ENCODE measurements at regions not wholly inside any gene's neighbourhood (a gene's known extent, or its start where the extent isn't known, plus 50 kb on each side); places are given as distances from the start of the nearest gene placed in this dataset.

DNA sequence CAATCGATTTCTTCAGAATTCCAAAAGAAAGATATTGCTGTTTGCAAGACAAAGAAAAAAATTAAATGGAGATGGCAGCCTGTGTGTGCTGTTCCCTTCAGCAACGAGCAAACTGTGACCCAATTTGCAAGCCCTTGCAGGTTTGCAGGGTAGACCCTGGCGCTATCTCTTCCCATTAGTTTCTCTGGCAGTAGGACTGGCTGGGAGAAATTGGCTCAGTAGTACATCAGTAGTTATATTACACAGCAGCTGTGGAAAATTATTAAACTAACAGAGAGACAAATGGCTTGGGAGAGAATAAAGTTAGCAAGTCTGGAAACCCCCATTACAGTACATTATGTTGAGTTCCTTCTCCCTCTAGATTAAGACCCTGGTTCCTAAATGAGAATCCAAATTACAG, 116.4 kb upstream of the ITGB1 start:
- TF ChIP-seq, protein P1, sequence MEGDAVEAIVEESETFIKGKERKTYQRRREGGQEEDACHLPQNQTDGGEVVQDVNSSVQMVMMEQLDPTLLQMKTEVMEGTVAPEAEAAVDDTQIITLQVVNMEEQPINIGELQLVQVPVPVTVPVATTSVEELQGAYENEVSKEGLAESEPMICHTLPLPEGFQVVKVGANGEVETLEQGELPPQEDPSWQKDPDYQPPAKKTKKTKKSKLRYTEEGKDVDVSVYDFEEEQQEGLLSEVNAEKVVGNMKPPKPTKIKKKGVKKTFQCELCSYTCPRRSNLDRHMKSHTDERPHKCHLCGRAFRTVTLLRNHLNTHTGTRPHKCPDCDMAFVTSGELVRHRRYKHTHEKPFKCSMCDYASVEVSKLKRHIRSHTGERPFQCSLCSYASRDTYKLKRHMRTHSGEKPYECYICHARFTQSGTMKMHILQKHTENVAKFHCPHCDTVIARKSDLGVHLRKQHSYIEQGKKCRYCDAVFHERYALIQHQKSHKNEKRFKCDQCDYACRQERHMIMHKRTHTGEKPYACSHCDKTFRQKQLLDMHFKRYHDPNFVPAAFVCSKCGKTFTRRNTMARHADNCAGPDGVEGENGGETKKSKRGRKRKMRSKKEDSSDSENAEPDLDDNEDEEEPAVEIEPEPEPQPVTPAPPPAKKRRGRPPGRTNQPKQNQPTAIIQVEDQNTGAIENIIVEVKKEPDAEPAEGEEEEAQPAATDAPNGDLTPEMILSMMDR (IDR thresholded peaks at IDR 0.05; ENCODE audit: low read depth, low read length, missing control alignments): no peak
- H3K4me3 ChIP-seq (replicated peaks; ENCODE audit: low read depth, low read length): no peak overlapping the region
- no peak for DNase-seq (ENCODE audit: extremely low read depth, low read depth)

DNA sequence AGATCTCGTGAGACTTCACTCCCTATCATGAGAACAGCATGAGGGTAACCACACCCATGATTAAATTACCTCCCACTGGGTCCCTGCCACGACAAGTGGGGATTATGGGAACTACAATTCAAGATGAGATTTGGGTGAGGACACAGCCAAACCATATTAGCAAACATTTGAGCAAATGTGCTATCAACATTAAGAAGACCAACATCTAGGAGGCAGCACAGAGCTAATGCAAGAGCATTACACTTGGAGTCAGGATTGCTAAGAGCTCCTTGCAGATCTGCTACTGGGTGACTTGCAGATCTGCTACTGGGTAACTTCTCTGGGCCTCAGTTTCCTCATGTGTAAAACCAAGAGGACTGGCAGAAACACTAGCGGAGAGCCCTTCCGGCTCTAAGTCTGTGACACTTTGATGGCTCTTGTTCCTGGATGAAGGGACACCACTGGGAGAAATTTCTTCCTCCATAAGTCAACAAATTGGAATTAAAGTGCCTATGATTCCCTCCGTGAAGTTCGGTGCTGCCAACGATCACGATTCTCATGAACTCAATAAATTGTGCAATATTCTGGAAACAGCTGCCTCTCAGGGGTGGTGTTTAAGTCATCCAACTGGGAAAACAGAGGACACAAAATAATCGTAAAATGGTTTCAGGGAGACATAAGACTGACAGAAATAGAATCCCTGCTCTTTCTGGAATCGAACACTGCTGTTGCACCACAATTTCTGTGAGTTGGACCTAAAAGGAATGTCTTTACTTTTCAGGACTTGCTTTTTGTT, 115.8 kb upstream of the ITGB1 start:
- no peak overlapping the region for H3K4me3 ChIP-seq (replicated peaks; ENCODE audit: low read depth, low read length)
- DNase-seq (ENCODE audit: extremely low read depth, low read depth): no peak
- TF ChIP-seq, protein P1 (IDR thresholded peaks at IDR 0.05; ENCODE audit: low read depth, low read length, missing control alignments): no peak

DNA sequence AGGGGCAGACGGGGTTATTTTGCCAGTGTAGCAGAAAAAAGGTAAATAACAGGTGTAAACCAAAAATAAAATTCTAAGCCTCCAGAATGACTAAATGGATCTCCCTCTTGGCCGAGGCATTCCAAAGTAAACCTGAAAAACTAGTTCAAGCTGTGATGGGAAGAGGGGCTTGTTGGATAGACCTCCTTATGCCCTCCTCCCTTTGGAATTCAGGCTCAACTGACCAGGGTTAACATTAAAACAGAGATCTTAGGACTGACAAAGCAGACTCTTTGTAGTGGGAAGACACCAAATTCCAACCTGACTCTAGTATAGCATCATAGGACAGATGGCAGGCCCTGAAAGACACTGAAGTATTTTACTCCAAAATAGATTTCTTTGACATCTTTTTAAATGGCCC, 113.8 kb upstream of the ITGB1 start:
- no peak overlapping the region for H3K4me3 ChIP-seq (replicated peaks; ENCODE audit: low read depth, low read length)
- TF ChIP-seq, protein P1 (IDR thresholded peaks at IDR 0.05; ENCODE audit: low read depth, low read length, missing control alignments): no peak
- DNase-seq (ENCODE audit: extremely low read depth, low read depth): no peak

DNA sequence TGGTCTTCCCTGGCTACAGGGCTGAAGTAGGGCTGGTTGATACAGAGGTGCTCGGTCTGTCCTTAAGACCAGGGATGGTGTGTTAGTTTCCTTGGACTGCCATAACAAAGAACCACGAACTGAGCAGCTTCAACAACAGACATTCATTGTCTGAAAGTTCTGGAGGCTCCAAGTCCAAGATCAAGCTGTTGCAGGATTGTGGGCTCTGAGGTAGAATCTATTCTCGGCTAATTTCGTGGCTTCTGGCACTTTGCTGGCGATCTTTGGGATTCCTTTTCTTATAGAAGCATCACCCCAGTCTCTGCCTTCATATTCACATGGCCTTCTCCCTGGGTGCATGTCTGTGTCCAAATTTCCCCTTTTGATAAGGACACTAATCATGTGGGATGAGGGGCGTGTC, 112.1 kb upstream of the ITGB1 start:
- DNase-seq (ENCODE audit: extremely low read depth, low read depth): no peak
- no peak overlapping the region for H3K4me3 ChIP-seq (replicated peaks; ENCODE audit: low read depth, low read length)
- TF ChIP-seq, protein P1 (IDR thresholded peaks at IDR 0.05; ENCODE audit: low read depth, low read length, missing control alignments): no peak

DNA sequence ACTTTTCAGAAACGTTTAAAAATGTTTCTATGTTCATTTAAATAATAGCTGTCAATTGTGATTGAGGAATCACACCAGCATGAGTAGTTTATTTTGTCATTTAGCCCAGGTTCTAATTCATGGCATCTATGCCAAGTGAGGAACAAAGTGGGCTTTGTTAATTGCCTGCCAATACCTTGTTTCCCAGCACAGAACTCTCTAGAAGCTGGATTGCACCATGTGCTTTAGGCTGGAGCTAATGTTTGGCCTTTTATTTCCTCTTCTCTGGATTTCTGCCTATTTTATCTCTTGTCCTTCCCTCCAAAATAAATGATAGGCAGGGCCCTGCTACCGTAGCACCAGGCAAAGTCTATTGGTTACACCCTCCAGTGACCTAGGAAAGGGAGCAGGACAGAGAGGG, 109.9 kb upstream of the ITGB1 start:
- DNase-seq (ENCODE audit: extremely low read depth, low read depth): no peak
- H3K4me3 ChIP-seq (replicated peaks; ENCODE audit: low read depth, low read length): no peak overlapping the region
- TF ChIP-seq, protein P1 (IDR thresholded peaks at IDR 0.05; ENCODE audit: low read depth, low read length, missing control alignments): no peak

DNA sequence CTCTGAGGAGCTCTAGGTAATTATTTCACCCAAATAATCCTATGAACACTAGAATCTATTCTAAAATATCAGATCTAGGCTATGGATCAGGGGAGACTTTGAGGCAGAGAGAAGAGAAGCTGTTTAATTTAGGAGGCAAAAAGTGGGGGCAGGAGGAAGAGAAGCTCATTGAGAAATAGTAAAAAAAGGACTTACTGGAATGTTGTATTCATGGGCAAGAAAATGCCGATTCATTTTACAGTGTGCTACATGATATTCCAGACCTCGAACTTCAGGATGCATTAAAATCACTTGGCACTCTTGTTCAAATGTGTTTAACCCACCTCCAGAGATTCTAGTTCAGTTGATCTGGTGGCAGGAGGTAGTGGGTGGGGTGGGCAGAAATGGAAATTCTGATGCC, 109.5 kb upstream of the ITGB1 start:
- no peak overlapping the region for H3K4me3 ChIP-seq (replicated peaks; ENCODE audit: low read depth, low read length)
- no peak for DNase-seq (ENCODE audit: extremely low read depth, low read depth)
- TF ChIP-seq, protein P1 (IDR thresholded peaks at IDR 0.05; ENCODE audit: low read depth, low read length, missing control alignments): no peak
